Esophagus squamous epithelium (tissue), 4 donors: ENCODE measurements at regions not wholly inside any gene's neighbourhood (a gene's known extent, or its start where the extent isn't known, plus 50 kb on each side); places are given as distances from the start of the nearest gene placed in this dataset.

Experiments used
- POLR2A ChIP-seq, 4 donors: fragments of 450-650 bp; IDR thresholded peaks; one replicate each; pipeline ENCODE4 v1.6.1; 2017; ENCODE audit warnings: antibody characterized with exemption in 4 of 4, mild to moderate bottlenecking in 4 of 4, moderate library complexity in 3 of 4
- TF ChIP-seq, protein P1 (sequence below), 6 experiments: fragments of 450-650 bp in 4 of 6; fragments of 200-600 bp in 2 of 6; sonication (generic) in 2 of 6; IDR thresholded peaks; one replicate each; pipeline ENCODE4 v1.5.1; 2016 to 2019; ENCODE audit warnings: antibody characterized with exemption in 6 of 6, mild to moderate bottlenecking in 4 of 6, moderate library complexity in 4 of 6

DNA sequence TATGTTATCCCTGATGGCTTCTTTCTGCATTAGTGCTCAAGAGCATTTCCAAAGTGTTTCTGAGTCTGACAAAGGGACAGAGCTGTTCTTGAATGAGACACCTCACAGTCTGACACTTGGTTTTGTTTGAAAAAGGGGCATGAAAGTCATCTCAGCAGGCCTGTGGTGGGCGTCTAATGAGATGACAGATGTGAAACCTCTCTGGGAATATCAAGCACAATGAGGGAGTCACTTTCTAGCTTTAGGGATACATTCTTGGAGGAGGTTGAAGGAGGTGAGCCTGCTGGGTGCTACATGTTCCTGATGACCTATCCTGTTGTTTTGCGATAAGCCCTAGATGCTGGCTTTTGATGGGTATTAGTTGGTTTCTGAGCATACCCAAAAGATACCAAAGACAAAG lies 290.5 kb downstream of the NUAK1 start:
- TF ChIP-seq, protein P1, sequence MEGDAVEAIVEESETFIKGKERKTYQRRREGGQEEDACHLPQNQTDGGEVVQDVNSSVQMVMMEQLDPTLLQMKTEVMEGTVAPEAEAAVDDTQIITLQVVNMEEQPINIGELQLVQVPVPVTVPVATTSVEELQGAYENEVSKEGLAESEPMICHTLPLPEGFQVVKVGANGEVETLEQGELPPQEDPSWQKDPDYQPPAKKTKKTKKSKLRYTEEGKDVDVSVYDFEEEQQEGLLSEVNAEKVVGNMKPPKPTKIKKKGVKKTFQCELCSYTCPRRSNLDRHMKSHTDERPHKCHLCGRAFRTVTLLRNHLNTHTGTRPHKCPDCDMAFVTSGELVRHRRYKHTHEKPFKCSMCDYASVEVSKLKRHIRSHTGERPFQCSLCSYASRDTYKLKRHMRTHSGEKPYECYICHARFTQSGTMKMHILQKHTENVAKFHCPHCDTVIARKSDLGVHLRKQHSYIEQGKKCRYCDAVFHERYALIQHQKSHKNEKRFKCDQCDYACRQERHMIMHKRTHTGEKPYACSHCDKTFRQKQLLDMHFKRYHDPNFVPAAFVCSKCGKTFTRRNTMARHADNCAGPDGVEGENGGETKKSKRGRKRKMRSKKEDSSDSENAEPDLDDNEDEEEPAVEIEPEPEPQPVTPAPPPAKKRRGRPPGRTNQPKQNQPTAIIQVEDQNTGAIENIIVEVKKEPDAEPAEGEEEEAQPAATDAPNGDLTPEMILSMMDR (IDR thresholded peaks at IDR 0.05): no peak
- no peak for TF ChIP-seq POLR2A (IDR thresholded peaks at IDR 0.05)
